ENCODE measurements at regions not wholly inside any gene's neighbourhood (a gene's known extent, or its start where the extent isn't known, plus 50 kb on each side); places are given as distances from the start of the nearest gene placed in this dataset.

- no peak overlapping the region for H3K4me3 ChIP-seq
- intact Hi-C loops (cut with DNase I, micrococcal nuclease): no loop called here
- no peak for TF ChIP-seq CTCF (IDR thresholded peaks at IDR 0.05)
- DNase-seq: no peak
- no peak for ATAC-seq
- H3K9me3 ChIP-seq: no peaks in the 10 kb centered on the region
- no peaks in the 10 kb centered on the region for H3K4me1 ChIP-seq (ENCODE audit: low read depth)
- H3K36me3 ChIP-seq (ENCODE audit: low read depth): no peaks in the 10 kb centered on the region
Measured at GRCh38 chr10:33454554-33454953, 120.1 kb upstream of the NRP1 start.

GRCh38 chr10:33453081-33454025 is 118.9 kb upstream of the NRP1 start:
- no peaks in the 10 kb centered on the region for H3K36me3 ChIP-seq (ENCODE audit: low read depth)
- intact Hi-C loops (cut with DNase I, micrococcal nuclease): no loop called here
- no peaks in the 10 kb centered on the region for H3K9me3 ChIP-seq
- no peaks in the 10 kb centered on the region for H3K4me1 ChIP-seq (ENCODE audit: low read depth)
- DNase-seq (no peak), ATAC-seq (no peak)
- TF ChIP-seq CTCF (IDR thresholded peaks at IDR 0.05): no peak
- no peak overlapping the region for H3K4me3 ChIP-seq

- no peaks in the 10 kb centered on the region for H3K4me1 ChIP-seq (ENCODE audit: low read depth)
- no peaks in the 10 kb centered on the region for H3K9me3 ChIP-seq
- H3K36me3 ChIP-seq (ENCODE audit: low read depth): no peaks in the 10 kb centered on the region
- ATAC-seq (no peak), DNase-seq (no peak)
- no peak overlapping the region for H3K4me3 ChIP-seq
- intact Hi-C loops (cut with DNase I, micrococcal nuclease): no loop called here
- no peak for TF ChIP-seq CTCF (IDR thresholded peaks at IDR 0.05)
Measured at GRCh38 chr10:33448421-33449140, 114.1 kb upstream of the NRP1 start.

- no peak overlapping the region for H3K4me3 ChIP-seq
- no peaks in the 10 kb centered on the region for H3K9me3 ChIP-seq
- TF ChIP-seq CTCF (IDR thresholded peaks at IDR 0.05): no peak
- no peaks in the 10 kb centered on the region for H3K36me3 ChIP-seq (ENCODE audit: low read depth)
- H3K4me1 ChIP-seq (ENCODE audit: low read depth): no peaks in the 10 kb centered on the region
- intact Hi-C loops (cut with DNase I, micrococcal nuclease): no loop called here
- DNase-seq (no peak), ATAC-seq (no peak)
Measured at GRCh38 chr10:33441561-33441960, 107.1 kb upstream of the NRP1 start.

- DNase-seq: no peak
- no peaks in the 10 kb centered on the region for H3K9me3 ChIP-seq
- TF ChIP-seq CTCF (IDR thresholded peaks at IDR 0.05): no peak
- H3K4me3 ChIP-seq: no peak overlapping the region
- no peaks in the 10 kb centered on the region for H3K36me3 ChIP-seq (ENCODE audit: low read depth)
- no peak for ATAC-seq
- intact Hi-C loops (cut with DNase I, micrococcal nuclease): no loop called here
- no peaks in the 10 kb centered on the region for H3K4me1 ChIP-seq (ENCODE audit: low read depth)
Measured at GRCh38 chr10:33434933-33435332, 100.5 kb upstream of the NRP1 start.

All from mucosa of descending colon (tissue), 3 donors.